ENCODE measurements at regions not wholly inside any gene's neighbourhood (a gene's known extent, or its start where the extent isn't known, plus 50 kb on each side); places are given as distances from the start of the nearest gene placed in this dataset.

DNA sequence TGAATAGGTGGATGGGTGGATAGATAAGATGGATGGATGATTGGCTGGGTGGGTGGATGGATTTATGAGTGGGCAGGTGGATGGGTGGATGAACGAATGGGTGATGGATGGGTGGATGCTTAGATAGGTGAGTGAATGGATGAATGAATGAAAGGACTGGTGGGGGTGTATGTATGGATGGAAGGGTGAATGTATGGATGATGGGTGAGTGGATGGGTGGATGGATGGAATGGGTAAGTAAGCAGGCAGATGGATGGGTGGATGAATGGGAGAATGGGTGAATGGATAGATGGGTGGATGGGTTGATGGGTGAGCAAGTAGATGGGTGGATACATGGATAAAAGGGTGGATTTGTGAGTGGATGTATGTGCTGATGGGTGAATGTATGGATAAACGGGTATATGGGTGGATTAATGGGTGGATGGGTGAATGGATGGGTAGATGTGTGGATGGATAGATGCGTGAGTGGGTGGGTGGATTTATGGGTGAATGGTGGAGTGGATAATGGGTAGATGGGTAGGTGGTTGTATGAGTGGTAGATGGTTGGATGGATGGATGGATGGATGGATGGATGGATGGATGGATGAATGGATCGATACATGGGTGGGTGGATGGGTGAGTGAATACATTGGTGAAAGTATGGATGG is 682.6 kb downstream of the HS3ST4 start:
- TF ChIP-seq POLR2A (IDR thresholded peaks at IDR 0.05): no peak
- TF ChIP-seq, protein P1, sequence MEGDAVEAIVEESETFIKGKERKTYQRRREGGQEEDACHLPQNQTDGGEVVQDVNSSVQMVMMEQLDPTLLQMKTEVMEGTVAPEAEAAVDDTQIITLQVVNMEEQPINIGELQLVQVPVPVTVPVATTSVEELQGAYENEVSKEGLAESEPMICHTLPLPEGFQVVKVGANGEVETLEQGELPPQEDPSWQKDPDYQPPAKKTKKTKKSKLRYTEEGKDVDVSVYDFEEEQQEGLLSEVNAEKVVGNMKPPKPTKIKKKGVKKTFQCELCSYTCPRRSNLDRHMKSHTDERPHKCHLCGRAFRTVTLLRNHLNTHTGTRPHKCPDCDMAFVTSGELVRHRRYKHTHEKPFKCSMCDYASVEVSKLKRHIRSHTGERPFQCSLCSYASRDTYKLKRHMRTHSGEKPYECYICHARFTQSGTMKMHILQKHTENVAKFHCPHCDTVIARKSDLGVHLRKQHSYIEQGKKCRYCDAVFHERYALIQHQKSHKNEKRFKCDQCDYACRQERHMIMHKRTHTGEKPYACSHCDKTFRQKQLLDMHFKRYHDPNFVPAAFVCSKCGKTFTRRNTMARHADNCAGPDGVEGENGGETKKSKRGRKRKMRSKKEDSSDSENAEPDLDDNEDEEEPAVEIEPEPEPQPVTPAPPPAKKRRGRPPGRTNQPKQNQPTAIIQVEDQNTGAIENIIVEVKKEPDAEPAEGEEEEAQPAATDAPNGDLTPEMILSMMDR (IDR thresholded peaks at IDR 0.05): no peak
- TF ChIP-seq POLR2AphosphoS5 (IDR thresholded peaks at IDR 0.05): no peak
- TF ChIP-seq EP300 (IDR thresholded peaks at IDR 0.05): no peak

All from upper lobe of left lung (tissue), 4 donors.